ENCODE measurements at regions not wholly inside any gene's neighbourhood (a gene's known extent, or its start where the extent isn't known, plus 50 kb on each side); places are given as distances from the start of the nearest gene placed in this dataset.
"Not testable (repeated sequence)": the region's sequence is repeated elsewhere in the genome, so short reads cannot be mapped to it uniquely, and the experiment has no call there.

GRCh38 chr2:48194641-48195040, 119.8 kb upstream of the FOXN2 start:
- Histone ChIP-seq H3K4me1 (ENCODE audit: insufficient read depth, low read length) (peaks cover 45% of the 10 kb centered on the region), H3K27me3 (ENCODE audit: insufficient read depth, low read length) (no peaks in the 10 kb centered on the region), H3K4me3 (ENCODE audit: low read length) (no peak overlapping the region), H3K9me3 (ENCODE audit: low read depth, low read length) (no peaks in the 10 kb centered on the region)

GRCh38 chr2:48195169-48195568, 119.3 kb upstream of the FOXN2 start:
- Histone ChIP-seq H3K4me1 (ENCODE audit: insufficient read depth, low read length) (peaks cover 40% of the 10 kb centered on the region), H3K4me3 (ENCODE audit: low read length) (no peak overlapping the region), H3K9me3 (ENCODE audit: low read depth, low read length) (no peaks in the 10 kb centered on the region), H3K27me3 (ENCODE audit: insufficient read depth, low read length) (no peaks in the 10 kb centered on the region)

GRCh38 chr2:48197618-48198017, 116.9 kb upstream of the FOXN2 start:
- Histone ChIP-seq H3K9me3 (ENCODE audit: low read depth, low read length) (no peaks in the 10 kb centered on the region), H3K4me1 (ENCODE audit: insufficient read depth, low read length) (peaks cover 33% of the 10 kb centered on the region), H3K27me3 (ENCODE audit: insufficient read depth, low read length) (no peaks in the 10 kb centered on the region), H3K4me3 (ENCODE audit: low read length) (no peak overlapping the region)

- no peaks in the 10 kb centered on the region for H3K9me3 ChIP-seq (ENCODE audit: low read depth, low read length)
- peaks cover 33% of the 10 kb centered on the region for H3K4me1 ChIP-seq (ENCODE audit: insufficient read depth, low read length)
- H3K4me3 ChIP-seq (ENCODE audit: low read length) = no peak overlapping the region
- no peaks in the 10 kb centered on the region for H3K27me3 ChIP-seq (ENCODE audit: insufficient read depth, low read length)
Measured at GRCh38 chr2:48198371-48198770, 116.1 kb upstream of the FOXN2 start.

- Histone ChIP-seq H3K9me3 (ENCODE audit: low read depth, low read length) (no peaks in the 10 kb centered on the region), H3K27me3 (ENCODE audit: insufficient read depth, low read length) (no peaks in the 10 kb centered on the region), H3K4me3 (ENCODE audit: low read length) (no peak overlapping the region), H3K4me1 (ENCODE audit: insufficient read depth, low read length) (peaks cover 33% of the 10 kb centered on the region)
Measured at GRCh38 chr2:48199070-48199469, 115.4 kb upstream of the FOXN2 start.

- Histone ChIP-seq H3K4me1 (ENCODE audit: insufficient read depth, low read length) (peaks cover 39% of the 10 kb centered on the region), H3K9me3 (ENCODE audit: low read depth, low read length) (no peaks in the 10 kb centered on the region), H3K4me3 (ENCODE audit: low read length) (no peak overlapping the region), H3K27me3 (ENCODE audit: insufficient read depth, low read length) (no peaks in the 10 kb centered on the region)
Measured at GRCh38 chr2:48200620-48201293, 113.7 kb upstream of the FOXN2 start.

- not testable (repeated sequence) for H3K4me3 ChIP-seq (ENCODE audit: low read length); H3K9me3 ChIP-seq (ENCODE audit: low read depth, low read length); H3K27me3 ChIP-seq (ENCODE audit: insufficient read depth, low read length)
- peaks cover 34% of the 10 kb centered on the region for H3K4me1 ChIP-seq (ENCODE audit: insufficient read depth, low read length)
Measured at GRCh38 chr2:48201435-48201834, 113.0 kb upstream of the FOXN2 start.

- no peak overlapping the region for H3K4me3 ChIP-seq (ENCODE audit: low read length)
- H3K9me3 ChIP-seq (ENCODE audit: low read depth, low read length) = no peaks in the 10 kb centered on the region
- H3K4me1 ChIP-seq (ENCODE audit: insufficient read depth, low read length) = peaks cover 32% of the 10 kb centered on the region
- H3K27me3 ChIP-seq (ENCODE audit: insufficient read depth, low read length) = no peaks in the 10 kb centered on the region
Measured at GRCh38 chr2:48202863-48203642, 111.4 kb upstream of the FOXN2 start.

GRCh38 chr2:48203668-48204067, 110.8 kb upstream of the FOXN2 start:
- Histone ChIP-seq H3K9me3 (ENCODE audit: low read depth, low read length) (no peaks in the 10 kb centered on the region), H3K4me3 (ENCODE audit: low read length) (no peak overlapping the region), H3K27me3 (ENCODE audit: insufficient read depth, low read length) (no peaks in the 10 kb centered on the region), H3K4me1 (ENCODE audit: insufficient read depth, low read length) (peaks cover 32% of the 10 kb centered on the region)

- H3K27me3 ChIP-seq (ENCODE audit: insufficient read depth, low read length) = no peaks in the 10 kb centered on the region
- peaks cover 35% of the 10 kb centered on the region for H3K4me1 ChIP-seq (ENCODE audit: insufficient read depth, low read length)
- no peaks in the 10 kb centered on the region for H3K9me3 ChIP-seq (ENCODE audit: low read depth, low read length)
- H3K4me3 ChIP-seq (ENCODE audit: low read length) = no peak overlapping the region
Measured at GRCh38 chr2:48204750-48205136, 109.7 kb upstream of the FOXN2 start.

GRCh38 chr2:48205137-48205798, 109.2 kb upstream of the FOXN2 start:
- Histone ChIP-seq H3K9me3 (ENCODE audit: low read depth, low read length) (no peaks in the 10 kb centered on the region), H3K4me3 (ENCODE audit: low read length) (no peak overlapping the region), H3K27me3 (ENCODE audit: insufficient read depth, low read length) (no peaks in the 10 kb centered on the region), H3K4me1 (ENCODE audit: insufficient read depth, low read length) (peaks cover 36% of the 10 kb centered on the region)

GRCh38 chr2:48206056-48206656, 108.3 kb upstream of the FOXN2 start:
- H3K9me3 ChIP-seq (ENCODE audit: low read depth, low read length); H3K4me3 ChIP-seq (ENCODE audit: low read length); H3K27me3 ChIP-seq (ENCODE audit: insufficient read depth, low read length): not testable (repeated sequence)
- H3K4me1 ChIP-seq (ENCODE audit: insufficient read depth, low read length) = peaks cover 36% of the 10 kb centered on the region

GRCh38 chr2:48207201-48207641, 107.3 kb upstream of the FOXN2 start:
- H3K27me3 ChIP-seq (ENCODE audit: insufficient read depth, low read length) = no peaks in the 10 kb centered on the region
- H3K9me3 ChIP-seq (ENCODE audit: low read depth, low read length) = no peaks in the 10 kb centered on the region
- H3K4me1 ChIP-seq (ENCODE audit: insufficient read depth, low read length) = peaks cover 36% of the 10 kb centered on the region
- no peak overlapping the region for H3K4me3 ChIP-seq (ENCODE audit: low read length)

GRCh38 chr2:48207851-48208250, 106.6 kb upstream of the FOXN2 start:
- Histone ChIP-seq H3K4me3 (ENCODE audit: low read length) (no peak overlapping the region), H3K9me3 (ENCODE audit: low read depth, low read length) (no peaks in the 10 kb centered on the region), H3K4me1 (ENCODE audit: insufficient read depth, low read length) (peaks cover 36% of the 10 kb centered on the region), H3K27me3 (ENCODE audit: insufficient read depth, low read length) (no peaks in the 10 kb centered on the region)

- peaks cover 36% of the 10 kb centered on the region for H3K4me1 ChIP-seq (ENCODE audit: insufficient read depth, low read length)
- H3K27me3 ChIP-seq (ENCODE audit: insufficient read depth, low read length) = no peaks in the 10 kb centered on the region
- no peaks in the 10 kb centered on the region for H3K9me3 ChIP-seq (ENCODE audit: low read depth, low read length)
- H3K4me3 ChIP-seq (ENCODE audit: low read length) = no peak overlapping the region
Measured at GRCh38 chr2:48209214-48209885, 105.1 kb upstream of the FOXN2 start.
